Pancreas (tissue), 10 donors: ENCODE measurements at regions not wholly inside any gene's neighbourhood (a gene's known extent, or its start where the extent isn't known, plus 50 kb on each side); places are given as distances from the start of the nearest gene placed in this dataset.

Source experiments
- ATAC-seq, 4 donors: fragments of 200-7000 bp; cut with Tn5 transposase; one replicate each; pipeline versions ENCODE4 v1.8.0 to v1.9.1; 2020; ENCODE audit warnings: mild to moderate bottlenecking in 4 of 4, moderate library complexity in 4 of 4
- DNase-seq, 6 donors: peaks; one replicate each; pipeline ENCODE4 v3.0.0-alpha.2; 2020
- FAIRE-seq: peaks from 2 replicates; lab custom pipeline; 2012; peaks lifted over from hg19 to GRCh38; lab: Jason Lieb, UNC
- H3K27ac ChIP-seq, 4 donors: fragments of 200-600 bp; sonication (generic); 1 replicate in 3 of 4; 2 replicates in 1 of 4; pipeline versions ENCODE4 v1.5.0 to v1.8.0; 2020
- H3K27me3 ChIP-seq, 4 donors: fragments of 200-600 bp; one replicate each; pipeline ENCODE4 v1.8.0; 2021
- H3K36me3 ChIP-seq, 3 donors: fragments of 200-600 bp; sonication (generic) in 1 of 3; one replicate each; pipeline versions ENCODE4 v1.5.0 to v1.8.0; 2020 to 2021
- H3K4me1 ChIP-seq, 3 donors: fragments of 200-600 bp; one replicate each; pipeline ENCODE4 v1.8.0; 2021
- H3K4me3 ChIP-seq, 4 donors: fragments of 200-600 bp; sonication (generic) in 2 of 4; one replicate each; pipeline versions ENCODE4 v1.5.0 to v1.8.0; 2020 to 2021
- H3K9me3 ChIP-seq, 4 donors: fragments of 200-600 bp; one replicate each; pipeline ENCODE4 v1.8.0; 2021
- CTCF ChIP-seq, 4 donors: fragments of 200-600 bp; sonication (generic) in 3 of 4; IDR thresholded peaks; one replicate each; pipeline versions ENCODE4 v1.5.0 to v1.8.0; 2021; ENCODE audit warnings: antibody characterized with exemption in 4 of 4
- WGBS, 2 donors: extraction: QIAGEN DNeasy Blood & Tissue Kit; methylation state at CpG; one replicate each; pipeline ENCODE4 v1.1.7; 2013; 5-methylcytosine and 5-hydroxymethylcytosine counted together
- intact Hi-C, 3 donors: fragments of 100-400 bp; cut with DNase I; formaldehyde crosslinking; loops; one replicate each; pipeline versions ENCODE4 v1.11.1 to v1.14.2; 2022
- donor health status: healthy with polysubstance abuse.
- donor health status: DM: no; HTN: no; CAD: no; lungs with moderate emphysema.
- donor health status: DM: no; HTN: no; CAD: no.
- donor health status: control.
- donor health status: control.
- donor health status: Bipolar disorder and iron deficiency.
- donor health status: DM: yes; HTN: yes; CAD: no.
- donor health status: DM: no; HTN: no; CAD: no.
- donor health status: DM: no; HTN: no; CAD: no.
- donor health status: DM: yes; HTN: yes; CAD: no.

GRCh38 chr11:79744941-79745340 lies 304.1 kb upstream of the TENM4 start:
- TF ChIP-seq CTCF (IDR thresholded peaks at IDR 0.05), result no peak
- DNase-seq (no peak), ATAC-seq (no peak), FAIRE-seq (no peak)
- no peaks in the 10 kb centered on the region for H3K27me3 ChIP-seq
- H3K27ac ChIP-seq, result no peak overlapping the region
- H3K9me3 ChIP-seq, result no peaks in the 10 kb centered on the region
- H3K36me3 ChIP-seq, result no peaks in the 10 kb centered on the region
- intact Hi-C loops, result no loop called here
- no peaks in the 10 kb centered on the region for H3K4me1 ChIP-seq
- H3K4me3 ChIP-seq, result no peak overlapping the region

GRCh38 chr11:79742176-79742575 lies 301.3 kb upstream of the TENM4 start:
- TF ChIP-seq CTCF (IDR thresholded peaks at IDR 0.05), result no peak
- H3K27me3 ChIP-seq, result no peaks in the 10 kb centered on the region
- no peak for FAIRE-seq
- no peaks in the 10 kb centered on the region for H3K9me3 ChIP-seq
- H3K36me3 ChIP-seq, result no peaks in the 10 kb centered on the region
- no peaks in the 10 kb centered on the region for H3K4me1 ChIP-seq
- intact Hi-C loops, result no loop called here
- no peak overlapping the region for H3K4me3 ChIP-seq
- no peak for ATAC-seq
- 42 to 44% methylated on average over 2 of the region's 2 CpGs for WGBS, 2 donors
- H3K27ac ChIP-seq, result no peak overlapping the region
- no peak for DNase-seq

GRCh38 chr11:79739591-79739990 lies 298.8 kb upstream of the TENM4 start:
- no peaks in the 10 kb centered on the region for H3K9me3 ChIP-seq
- no peaks in the 10 kb centered on the region for H3K36me3 ChIP-seq
- no peaks in the 10 kb centered on the region for H3K4me1 ChIP-seq
- intact Hi-C loops, result no loop called here
- ATAC-seq (no peak), DNase-seq (no peak), FAIRE-seq (no peak)
- 34 to 45% methylated on average over 5 of the region's 5 CpGs for WGBS, 2 donors
- no peak overlapping the region for H3K4me3 ChIP-seq
- no peaks in the 10 kb centered on the region for H3K27me3 ChIP-seq
- no peak for TF ChIP-seq CTCF (IDR thresholded peaks at IDR 0.05)
- H3K27ac ChIP-seq, result no peak overlapping the region

- Histone ChIP-seq H3K27ac (no peak overlapping the region), H3K36me3 (no peaks in the 10 kb centered on the region), H3K4me1 (no peaks in the 10 kb centered on the region), H3K27me3 (no peaks in the 10 kb centered on the region), H3K4me3 (no peak overlapping the region), H3K9me3 (no peaks in the 10 kb centered on the region)
- intact Hi-C loops, result no loop called here
- ATAC-seq (no peak), FAIRE-seq (no peak), DNase-seq (no peak)
- no peak for TF ChIP-seq CTCF (IDR thresholded peaks at IDR 0.05)
- WGBS, 2 donors, result 84 to 90% methylated on average over 7 of the region's 7 CpGs
Observed at GRCh38 chr11:79727221-79727620, 286.4 kb upstream of the TENM4 start.

- 47 to 57% methylated on average over 2 of the region's 2 CpGs for WGBS, 2 donors
- H3K9me3 ChIP-seq, result no peaks in the 10 kb centered on the region
- H3K4me1 ChIP-seq, result no peaks in the 10 kb centered on the region
- no peak overlapping the region for H3K27ac ChIP-seq
- no peak for TF ChIP-seq CTCF (IDR thresholded peaks at IDR 0.05)
- H3K36me3 ChIP-seq, result no peaks in the 10 kb centered on the region
- FAIRE-seq, result no peak
- intact Hi-C loops, result no loop called here
- no peak for DNase-seq
- H3K4me3 ChIP-seq, result no peak overlapping the region
- no peaks in the 10 kb centered on the region for H3K27me3 ChIP-seq
- ATAC-seq, result no peak
Observed at GRCh38 chr11:79720115-79720514, 279.3 kb upstream of the TENM4 start.
